GM12875 (cell line): ENCODE measurements at regions not wholly inside any gene's neighbourhood (a gene's known extent, or its start where the extent isn't known, plus 50 kb on each side); places are given as distances from the start of the nearest gene placed in this dataset.

Experiments used
- H3K4me3 ChIP-seq: one replicate; pipeline ENCODE4 v1.5.1; 2011; ENCODE audit warnings: low read depth, low read length, control low read depth
- TF ChIP-seq, protein P1 (sequence below): IDR thresholded peaks from 2 replicates; pipeline ENCODE4 v1.5.1; 2011; ENCODE audit warnings: low read depth, mild to moderate bottlenecking, control low read depth, inconsistent platforms, low read length, moderate library complexity, borderline replicate concordance; ENCODE audit not compliant: insufficient read depth

DNA sequence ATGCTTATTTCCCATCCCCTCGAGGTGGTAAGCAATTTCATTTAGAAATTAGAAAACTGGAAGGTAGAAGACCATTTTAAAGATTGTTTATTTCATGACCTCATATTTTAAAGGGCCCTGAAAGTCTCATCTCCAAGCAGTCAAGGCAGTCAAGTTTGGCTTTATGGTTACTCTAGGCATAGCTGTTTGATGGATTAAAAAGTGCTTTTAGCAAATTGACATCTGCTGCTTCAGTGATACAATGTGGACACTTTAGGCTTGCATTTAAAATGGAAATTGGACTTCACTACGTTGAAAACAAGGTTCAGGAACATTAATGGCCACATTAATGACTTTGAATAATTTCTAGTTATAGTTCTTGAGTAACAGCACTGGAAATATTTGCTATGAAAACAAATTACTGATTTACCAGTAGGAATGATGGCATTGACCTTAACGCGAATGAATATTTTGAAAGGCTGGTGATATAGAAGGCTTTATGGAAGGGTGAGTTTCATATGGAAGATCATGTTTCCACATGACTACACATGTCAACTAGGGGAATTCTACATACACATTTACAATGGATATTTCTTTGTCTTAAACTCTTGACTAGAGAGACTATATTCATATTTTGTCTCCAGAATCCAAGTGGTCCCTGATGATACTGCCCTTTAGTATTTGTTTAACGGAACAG, 873.5 kb downstream of the JRKL start:
- TF ChIP-seq, protein P1, sequence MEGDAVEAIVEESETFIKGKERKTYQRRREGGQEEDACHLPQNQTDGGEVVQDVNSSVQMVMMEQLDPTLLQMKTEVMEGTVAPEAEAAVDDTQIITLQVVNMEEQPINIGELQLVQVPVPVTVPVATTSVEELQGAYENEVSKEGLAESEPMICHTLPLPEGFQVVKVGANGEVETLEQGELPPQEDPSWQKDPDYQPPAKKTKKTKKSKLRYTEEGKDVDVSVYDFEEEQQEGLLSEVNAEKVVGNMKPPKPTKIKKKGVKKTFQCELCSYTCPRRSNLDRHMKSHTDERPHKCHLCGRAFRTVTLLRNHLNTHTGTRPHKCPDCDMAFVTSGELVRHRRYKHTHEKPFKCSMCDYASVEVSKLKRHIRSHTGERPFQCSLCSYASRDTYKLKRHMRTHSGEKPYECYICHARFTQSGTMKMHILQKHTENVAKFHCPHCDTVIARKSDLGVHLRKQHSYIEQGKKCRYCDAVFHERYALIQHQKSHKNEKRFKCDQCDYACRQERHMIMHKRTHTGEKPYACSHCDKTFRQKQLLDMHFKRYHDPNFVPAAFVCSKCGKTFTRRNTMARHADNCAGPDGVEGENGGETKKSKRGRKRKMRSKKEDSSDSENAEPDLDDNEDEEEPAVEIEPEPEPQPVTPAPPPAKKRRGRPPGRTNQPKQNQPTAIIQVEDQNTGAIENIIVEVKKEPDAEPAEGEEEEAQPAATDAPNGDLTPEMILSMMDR, result no peak

GRCh38 chr11:97269527-97269926, 879.7 kb downstream of the JRKL start:
- TF ChIP-seq, protein P1, result 0 out of 2 replicates have a peak, but pooled peaks have one; percentile 8
- H3K4me3 ChIP-seq, result no peak overlapping the region

More for the DNA sequence above, 873.5 kb downstream of the JRKL start:
- no peak overlapping the region for H3K4me3 ChIP-seq

DNA sequence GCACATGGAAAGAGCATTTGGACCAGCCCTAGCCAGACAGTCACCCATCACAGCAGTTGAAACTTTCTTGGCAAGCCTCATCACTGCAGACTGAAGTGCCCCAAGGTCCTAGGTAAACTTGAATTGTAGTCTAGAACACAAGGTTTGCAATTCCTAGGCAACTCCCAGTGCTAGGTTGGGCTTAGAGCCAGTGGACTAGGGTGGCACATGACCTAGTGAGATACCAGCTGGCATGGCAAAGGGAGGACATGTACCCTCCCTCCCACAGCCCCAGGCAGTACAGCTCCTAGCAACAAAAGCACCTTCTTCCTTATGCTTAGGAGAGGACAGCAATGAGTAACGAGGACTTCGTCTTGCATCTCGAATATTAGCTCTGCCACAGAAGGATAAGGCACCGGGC, 889.5 kb downstream of the JRKL start:
- TF ChIP-seq, protein P1, result no peak

GRCh38 chr11:97280347-97280746, 890.5 kb downstream of the JRKL start:
- no peak overlapping the region for H3K4me3 ChIP-seq
- TF ChIP-seq, protein P1, result no peak

More for the DNA sequence above, 889.5 kb downstream of the JRKL start:
- H3K4me3 ChIP-seq, result no peak overlapping the region

- H3K4me3 ChIP-seq, result no peak overlapping the region
- TF ChIP-seq, protein P1, result no peak
These were observed 900.0 kb downstream of the JRKL start for GRCh38 chr11:97289823-97290222.

- no peak overlapping the region for H3K4me3 ChIP-seq
- TF ChIP-seq, protein P1, result no peak
These were observed 900.7 kb downstream of the JRKL start for GRCh38 chr11:97290464-97291041.

DNA sequence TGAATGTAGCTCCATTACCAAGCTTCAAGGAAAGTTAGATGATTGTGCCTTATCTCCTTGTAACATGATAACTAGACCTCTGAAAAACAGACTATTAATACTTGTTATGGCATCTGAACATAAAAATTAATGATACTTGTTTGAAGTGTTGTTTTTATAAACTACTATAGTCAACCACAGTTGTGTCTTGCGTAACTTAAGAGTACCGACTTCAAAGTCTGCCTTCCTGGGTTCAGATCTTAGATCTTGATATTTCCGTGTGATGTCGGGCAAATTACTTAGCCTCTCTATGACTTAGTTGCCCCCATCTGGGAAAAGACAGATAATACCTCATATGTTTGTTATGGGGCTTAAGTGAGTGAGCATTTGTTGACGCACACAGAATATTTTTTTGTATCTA, 906.5 kb downstream of the JRKL start:
- H3K4me3 ChIP-seq, result no peak overlapping the region
- TF ChIP-seq, protein P1, result no peak
